GM23338 (cell line): ENCODE measurements at regions not wholly inside any gene's neighbourhood (a gene's known extent, or its start where the extent isn't known, plus 50 kb on each side); places are given as distances from the start of the nearest gene placed in this dataset.

ENCODE experiments used
- CREB1 ChIP-seq: fragments of 250-450 bp; sonication (Bioruptor Pico); IDR thresholded peaks from 2 replicates; pipeline ENCODE4 v1.5.0; 2020; ENCODE audit warnings: low read depth, mild to moderate bottlenecking, moderate library complexity
- EZH2 ChIP-seq: fragments of 200-600 bp; sonication (generic); IDR thresholded peaks from one replicate; pipeline ENCODE4 v1.8.0; 2017; ENCODE audit warnings: antibody characterized with exemption, mild to moderate bottlenecking, low read depth; ENCODE audit not compliant: unreplicated experiment
- EZH2phosphoT487 ChIP-seq: fragments of 200-600 bp; sonication (generic); IDR thresholded peaks from one replicate; pipeline ENCODE4 v1.8.1; 2018; ENCODE audit warnings: antibody characterized with exemption; ENCODE audit not compliant: unreplicated experiment
- JUNB ChIP-seq: IDR thresholded peaks from one replicate; pipeline ENCODE4 v1.6.1; 2016; ENCODE audit warnings: antibody characterized with exemption; ENCODE audit not compliant: unreplicated experiment
- NANOG ChIP-seq: IDR thresholded peaks from 2 replicates; pipeline ENCODE4 v1.6.1; 2016; ENCODE audit warnings: antibody characterized with exemption, borderline replicate concordance
- POLR2AphosphoS5 ChIP-seq: IDR thresholded peaks from 2 replicates; pipeline ENCODE4 v1.6.1; 2016; ENCODE audit warnings: antibody characterized with exemption, low read depth
- ZNF114 ChIP-seq: fragments of 250-450 bp; sonication (Bioruptor Pico); IDR thresholded peaks from 2 replicates; pipeline ENCODE4 v1.5.0; 2020; ENCODE audit warnings: mild to moderate bottlenecking, moderate library complexity
- ZNF331 ChIP-seq: fragments of 250-450 bp; sonication (Bioruptor Pico); IDR thresholded peaks from 2 replicates; pipeline ENCODE4 v1.5.0; 2020; ENCODE audit warnings: low read depth, mild to moderate bottlenecking, moderate library complexity
- TF ChIP-seq, protein P1 (sequence below), 2 experiments: fragments of 200-600 bp in 1 of 2; sonication (generic) in 1 of 2; conservative IDR thresholded peaks; 2 replicates each; pipeline versions ENCODE4 v1.5.1 to v1.6.1; 2016 to 2017; ENCODE audit warnings: antibody characterized with exemption in 2 of 2, low read depth in 2 of 2, mild to moderate bottlenecking in 2 of 2, moderate library complexity in 1 of 2
- TF ChIP-seq, protein P2 (sequence below): IDR thresholded peaks from one replicate; pipeline ENCODE4 v1.6.1; 2018; ENCODE audit warnings: antibody characterized with exemption; ENCODE audit not compliant: unreplicated experiment
- TF ChIP-seq, protein P3 (sequence below): IDR thresholded peaks from 2 replicates; pipeline ENCODE4 v1.6.1; 2016; ENCODE audit warnings: antibody characterized with exemption

DNA sequence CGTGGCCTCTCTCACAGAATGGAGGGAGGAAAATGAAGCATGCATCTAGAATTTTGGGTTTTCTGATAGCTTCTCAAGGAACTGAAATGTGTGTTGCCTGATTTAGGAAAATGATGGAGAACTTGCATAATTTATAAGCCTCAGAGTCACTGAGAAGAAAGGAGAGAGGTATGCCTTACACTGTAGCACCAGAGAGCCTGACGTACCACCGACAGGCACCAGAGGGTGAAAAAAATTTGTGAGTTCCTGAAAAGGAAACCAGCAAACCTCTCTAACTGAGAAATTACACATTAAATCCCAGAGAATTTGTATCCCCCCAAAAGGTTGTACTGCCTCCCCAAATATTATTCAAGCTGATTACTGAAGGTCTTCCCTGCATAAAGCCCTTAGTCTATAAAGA is 915.3 kb upstream of the SLITRK6 start:
- no peak for TF ChIP-seq EZH2
- TF ChIP-seq, protein P1, sequence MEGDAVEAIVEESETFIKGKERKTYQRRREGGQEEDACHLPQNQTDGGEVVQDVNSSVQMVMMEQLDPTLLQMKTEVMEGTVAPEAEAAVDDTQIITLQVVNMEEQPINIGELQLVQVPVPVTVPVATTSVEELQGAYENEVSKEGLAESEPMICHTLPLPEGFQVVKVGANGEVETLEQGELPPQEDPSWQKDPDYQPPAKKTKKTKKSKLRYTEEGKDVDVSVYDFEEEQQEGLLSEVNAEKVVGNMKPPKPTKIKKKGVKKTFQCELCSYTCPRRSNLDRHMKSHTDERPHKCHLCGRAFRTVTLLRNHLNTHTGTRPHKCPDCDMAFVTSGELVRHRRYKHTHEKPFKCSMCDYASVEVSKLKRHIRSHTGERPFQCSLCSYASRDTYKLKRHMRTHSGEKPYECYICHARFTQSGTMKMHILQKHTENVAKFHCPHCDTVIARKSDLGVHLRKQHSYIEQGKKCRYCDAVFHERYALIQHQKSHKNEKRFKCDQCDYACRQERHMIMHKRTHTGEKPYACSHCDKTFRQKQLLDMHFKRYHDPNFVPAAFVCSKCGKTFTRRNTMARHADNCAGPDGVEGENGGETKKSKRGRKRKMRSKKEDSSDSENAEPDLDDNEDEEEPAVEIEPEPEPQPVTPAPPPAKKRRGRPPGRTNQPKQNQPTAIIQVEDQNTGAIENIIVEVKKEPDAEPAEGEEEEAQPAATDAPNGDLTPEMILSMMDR (conservative IDR thresholded peaks at IDR 0.05; ENCODE audit: low read depth in 2 of 2): no peak
- TF ChIP-seq, protein P2, sequence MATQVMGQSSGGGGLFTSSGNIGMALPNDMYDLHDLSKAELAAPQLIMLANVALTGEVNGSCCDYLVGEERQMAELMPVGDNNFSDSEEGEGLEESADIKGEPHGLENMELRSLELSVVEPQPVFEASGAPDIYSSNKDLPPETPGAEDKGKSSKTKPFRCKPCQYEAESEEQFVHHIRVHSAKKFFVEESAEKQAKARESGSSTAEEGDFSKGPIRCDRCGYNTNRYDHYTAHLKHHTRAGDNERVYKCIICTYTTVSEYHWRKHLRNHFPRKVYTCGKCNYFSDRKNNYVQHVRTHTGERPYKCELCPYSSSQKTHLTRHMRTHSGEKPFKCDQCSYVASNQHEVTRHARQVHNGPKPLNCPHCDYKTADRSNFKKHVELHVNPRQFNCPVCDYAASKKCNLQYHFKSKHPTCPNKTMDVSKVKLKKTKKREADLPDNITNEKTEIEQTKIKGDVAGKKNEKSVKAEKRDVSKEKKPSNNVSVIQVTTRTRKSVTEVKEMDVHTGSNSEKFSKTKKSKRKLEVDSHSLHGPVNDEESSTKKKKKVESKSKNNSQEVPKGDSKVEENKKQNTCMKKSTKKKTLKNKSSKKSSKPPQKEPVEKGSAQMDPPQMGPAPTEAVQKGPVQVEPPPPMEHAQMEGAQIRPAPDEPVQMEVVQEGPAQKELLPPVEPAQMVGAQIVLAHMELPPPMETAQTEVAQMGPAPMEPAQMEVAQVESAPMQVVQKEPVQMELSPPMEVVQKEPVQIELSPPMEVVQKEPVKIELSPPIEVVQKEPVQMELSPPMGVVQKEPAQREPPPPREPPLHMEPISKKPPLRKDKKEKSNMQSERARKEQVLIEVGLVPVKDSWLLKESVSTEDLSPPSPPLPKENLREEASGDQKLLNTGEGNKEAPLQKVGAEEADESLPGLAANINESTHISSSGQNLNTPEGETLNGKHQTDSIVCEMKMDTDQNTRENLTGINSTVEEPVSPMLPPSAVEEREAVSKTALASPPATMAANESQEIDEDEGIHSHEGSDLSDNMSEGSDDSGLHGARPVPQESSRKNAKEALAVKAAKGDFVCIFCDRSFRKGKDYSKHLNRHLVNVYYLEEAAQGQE: no peak
- no peak for TF ChIP-seq CREB1
- no peak for TF ChIP-seq NANOG
- TF ChIP-seq, protein P3, sequence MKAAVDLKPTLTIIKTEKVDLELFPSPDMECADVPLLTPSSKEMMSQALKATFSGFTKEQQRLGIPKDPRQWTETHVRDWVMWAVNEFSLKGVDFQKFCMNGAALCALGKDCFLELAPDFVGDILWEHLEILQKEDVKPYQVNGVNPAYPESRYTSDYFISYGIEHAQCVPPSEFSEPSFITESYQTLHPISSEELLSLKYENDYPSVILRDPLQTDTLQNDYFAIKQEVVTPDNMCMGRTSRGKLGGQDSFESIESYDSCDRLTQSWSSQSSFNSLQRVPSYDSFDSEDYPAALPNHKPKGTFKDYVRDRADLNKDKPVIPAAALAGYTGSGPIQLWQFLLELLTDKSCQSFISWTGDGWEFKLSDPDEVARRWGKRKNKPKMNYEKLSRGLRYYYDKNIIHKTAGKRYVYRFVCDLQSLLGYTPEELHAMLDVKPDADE: no peak
- TF ChIP-seq ZNF114 (CRISPR knock-in tag): no peak
- TF ChIP-seq ZNF331 (CRISPR knock-in tag): no peak
- TF ChIP-seq POLR2AphosphoS5: no peak
- TF ChIP-seq JUNB: no peak
- no peak for TF ChIP-seq EZH2phosphoT487
